T-cell (primary cell): ENCODE measurements at regions not wholly inside any gene's neighbourhood (a gene's known extent, or its start where the extent isn't known, plus 50 kb on each side); places are given as distances from the start of the nearest gene placed in this dataset.

Experiments
- ATAC-seq, 4 experiments: fragments of 200-7000 bp in 3 of 4; fragments of 150-1000 bp in 1 of 4; cut with Tn5 transposase; replicated peaks in 1 of 4; 1 replicate in 3 of 4; 2 replicates in 1 of 4; pipeline ENCODE4 v1.10.0; 2021; ENCODE audit warnings: moderate library complexity in 3 of 4, mild to moderate bottlenecking in 2 of 4, moderate number of reproducible peaks in 1 of 4
- CTCF ChIA-PET, 2 donors: fragments of 300-600 bp; sonication (Branson Sonifier 250); formaldehyde crosslinking; loops; one replicate each; lab custom pipeline; 2022; ENCODE audit warnings: antibody characterized with exemption in 2 of 2; lab: Charles Lee
- POLR2A ChIA-PET, 2 donors: fragments of 300-600 bp; sonication (Branson Sonifier 250); formaldehyde crosslinking; loops; one replicate each; lab custom pipeline; 2022; ENCODE audit warnings: antibody characterized with exemption in 2 of 2; lab: Charles Lee
- DNase-seq, 35 experiments: peaks; one replicate each; pipeline versions ENCODE4 v3.0.0 to v3.0.0-alpha.2; 2013 to 2023
- H3K27ac ChIP-seq: one replicate; pipeline ENCODE4 v1.5.1; 2013; ENCODE audit warnings: low read length
- H3K27me3 ChIP-seq, 2 experiments: replicated peaks in 1 of 2; 1 replicate in 1 of 2; 2 replicates in 1 of 2; pipeline versions ENCODE4 v1.6.1 to v1.7.0; 2013; ENCODE audit warnings: low read length in 1 of 2, mixed read lengths in 1 of 2; ENCODE audit not compliant: control insufficient read depth in 2 of 2, insufficient read depth in 2 of 2; ENCODE audit errors: extremely low read depth in 1 of 2
- H3K36me3 ChIP-seq, 2 donors: 1 replicate in 1 of 2; 2 replicates in 1 of 2; pipeline versions ENCODE4 v1.6.1 to v1.7.0; 2013; ENCODE audit warnings: low read length in 1 of 2; ENCODE audit not compliant: control insufficient read depth in 2 of 2, insufficient read depth in 1 of 2; ENCODE audit errors: extremely low read depth in 1 of 2
- H3K4me1 ChIP-seq, 2 experiments: 1 replicate in 1 of 2; 2 replicates in 1 of 2; pipeline versions ENCODE4 v1.6.1 to v1.7.0; 2013; ENCODE audit warnings: low read length in 2 of 2, mixed read lengths in 1 of 2; ENCODE audit not compliant: insufficient read depth in 2 of 2, control insufficient read depth in 1 of 2; ENCODE audit errors: extremely low read depth in 1 of 2
- H3K4me3 ChIP-seq, 2 donors: 1 replicate in 1 of 2; 2 replicates in 1 of 2; pipeline versions ENCODE4 v1.5.1 to v1.7.0; 2013; ENCODE audit warnings: mild to moderate bottlenecking in 2 of 2, low read length in 1 of 2, moderate library complexity in 1 of 2; ENCODE audit not compliant: control insufficient read depth in 1 of 2; ENCODE audit errors: extremely low read depth in 1 of 2
- H3K9me3 ChIP-seq: 2 replicates; pipeline ENCODE4 v1.7.0; 2013
- H3K27ac Mint-ChIP-seq, 2 donors: one replicate each; pipeline ENCODE4 v1.8.0; 2020 to 2021; ENCODE audit warnings: mild to moderate bottlenecking in 2 of 2, mixed read lengths in 2 of 2
- H3K27me3 Mint-ChIP-seq, 2 donors: one replicate each; pipeline ENCODE4 v1.8.0; 2021 to 2022; ENCODE audit warnings: mixed read lengths in 2 of 2
- H3K36me3 Mint-ChIP-seq: one replicate; pipeline ENCODE4 v1.8.0; 2021; ENCODE audit warnings: mixed read lengths
- H3K4me1 Mint-ChIP-seq, 3 donors: one replicate each; pipeline ENCODE4 v1.8.0; 2020 to 2022; ENCODE audit warnings: mixed read lengths in 3 of 3, mild to moderate bottlenecking in 1 of 3
- H3K4me3 Mint-ChIP-seq, 3 donors: one replicate each; pipeline ENCODE4 v1.8.0; 2020 to 2022; ENCODE audit warnings: mild to moderate bottlenecking in 3 of 3, mixed read lengths in 3 of 3, moderate library complexity in 3 of 3
- H3K9me3 Mint-ChIP-seq, 3 donors: one replicate each; pipeline ENCODE4 v1.8.0; 2020 to 2022; ENCODE audit warnings: mixed read lengths in 3 of 3
- WGBS: methylation state at CpG from one replicate; pipeline ENCODE4 v1.1.5; 2013; ENCODE audit warnings: missing lambda C conversion rate; ENCODE audit not compliant: insufficient coverage; 5-methylcytosine and 5-hydroxymethylcytosine counted together

DNA sequence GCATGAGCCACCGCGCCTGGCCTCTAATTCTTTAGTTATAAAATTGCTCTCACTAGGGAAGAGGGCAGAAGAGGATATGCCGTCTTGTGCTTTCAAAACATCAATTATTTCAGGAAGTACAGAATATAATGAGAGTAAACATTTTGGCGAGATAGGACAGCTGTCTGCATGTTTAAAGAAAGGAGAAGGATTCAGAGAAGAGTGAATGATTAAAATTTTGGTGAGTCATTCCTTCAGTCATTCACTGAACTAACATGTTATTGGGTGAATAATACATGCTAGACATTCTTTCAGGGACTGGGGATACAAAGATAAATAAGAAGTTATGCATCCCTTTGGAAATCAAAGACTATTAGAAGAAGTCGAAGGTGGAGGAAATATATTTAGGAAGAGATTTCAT, 590.3 kb upstream of the GOT2 start:
- H3K9me3 Mint-ChIP-seq, result peaks cover 4 to 10% (median 4%) of the 10 kb centered on the region in 3 donors
- no peaks in the 10 kb centered on the region for H3K27me3 Mint-ChIP-seq
- no peak overlapping the region for H3K27ac Mint-ChIP-seq
- no peak for DNase-seq
- ChIA-PET CTCF (no interaction called here), POLR2A (no interaction called here)
- Histone ChIP-seq H3K27ac (no peak overlapping the region), H3K4me3 (no peak overlapping the region), H3K36me3 (no peaks in the 10 kb centered on the region), H3K27me3 (no peaks in the 10 kb centered on the region), H3K4me1 (no peaks in the 10 kb centered on the region), H3K9me3 (no peaks in the 10 kb centered on the region)
- no peak for ATAC-seq
- H3K36me3 Mint-ChIP-seq, result no peaks in the 10 kb centered on the region
- no peaks in the 10 kb centered on the region for H3K4me1 Mint-ChIP-seq
- H3K4me3 Mint-ChIP-seq, result no peak overlapping the region
- WGBS, result 75% methylated on average over 3 of the region's 5 CpGs

DNA sequence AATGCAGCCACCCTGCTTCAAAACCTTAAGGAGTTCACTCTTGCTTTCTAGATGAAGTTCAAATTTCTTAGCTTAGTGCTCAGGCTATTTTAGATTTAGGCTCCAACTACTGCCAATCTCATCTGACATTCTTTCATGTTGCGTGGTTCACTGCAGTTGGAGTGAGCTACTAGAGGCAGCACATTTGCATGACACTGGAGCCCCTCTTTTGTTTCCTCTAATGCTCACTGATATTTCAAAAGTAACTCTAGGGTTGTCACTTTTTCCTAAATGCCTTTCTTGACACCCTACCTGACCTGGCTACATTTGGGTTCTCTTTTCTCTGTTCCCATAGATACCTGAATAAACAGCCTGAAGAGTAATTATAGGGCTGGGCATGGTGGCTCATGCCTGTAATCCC, 586.5 kb upstream of the GOT2 start:
- H3K27me3 Mint-ChIP-seq, result no peaks in the 10 kb centered on the region
- Histone ChIP-seq H3K4me1 (no peaks in the 10 kb centered on the region), H3K27me3 (no peaks in the 10 kb centered on the region), H3K27ac (no peak overlapping the region), H3K36me3 (no peaks in the 10 kb centered on the region), H3K4me3 (no peak overlapping the region), H3K9me3 (no peaks in the 10 kb centered on the region)
- no peaks in the 10 kb centered on the region for H3K4me1 Mint-ChIP-seq
- H3K4me3 Mint-ChIP-seq, result no peak overlapping the region
- ChIA-PET POLR2A (no interaction called here), CTCF (no interaction called here)
- no peak for DNase-seq
- H3K9me3 Mint-ChIP-seq, result peaks cover 0 to 15% (median 8%) of the 10 kb centered on the region in 3 donors
- no peak for ATAC-seq
- H3K27ac Mint-ChIP-seq, result no peak overlapping the region
- WGBS, result no CpG with 5 or more reads among the region's 1 CpG
- H3K36me3 Mint-ChIP-seq, result no peaks in the 10 kb centered on the region

DNA sequence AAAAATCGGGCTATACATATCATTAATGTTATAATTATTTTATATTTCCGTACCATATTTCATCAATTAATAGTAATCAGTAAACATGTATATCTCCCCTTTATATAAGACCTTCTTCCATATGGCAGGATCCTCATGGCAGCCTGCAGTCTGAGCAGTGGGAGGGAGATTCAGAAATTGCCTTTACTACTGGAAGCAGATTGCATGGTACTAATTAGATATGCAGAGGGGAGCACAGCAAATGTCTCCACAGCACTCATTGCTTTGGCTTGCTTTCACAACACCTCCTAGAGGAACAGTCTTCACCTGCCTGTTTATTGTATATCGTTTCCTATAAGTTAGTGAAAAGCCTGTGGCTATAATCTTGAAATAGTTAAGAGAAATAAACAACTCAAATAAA, 585.8 kb upstream of the GOT2 start:
- Histone ChIP-seq H3K27me3 (no peaks in the 10 kb centered on the region), H3K4me1 (no peaks in the 10 kb centered on the region), H3K36me3 (no peaks in the 10 kb centered on the region), H3K9me3 (no peaks in the 10 kb centered on the region), H3K27ac (no peak overlapping the region), H3K4me3 (no peak overlapping the region)
- no peaks in the 10 kb centered on the region for H3K27me3 Mint-ChIP-seq
- ATAC-seq, result no peak
- WGBS, result no CpG with 5 or more reads among the region's 3 CpGs
- CTCF ChIA-PET, result no interaction called here
- no peak overlapping the region for H3K27ac Mint-ChIP-seq
- H3K36me3 Mint-ChIP-seq, result no peaks in the 10 kb centered on the region
- POLR2A ChIA-PET, result no interaction called here
- no peak for DNase-seq
- no peaks in the 10 kb centered on the region for H3K4me1 Mint-ChIP-seq
- H3K4me3 Mint-ChIP-seq, result no peak overlapping the region
- H3K9me3 Mint-ChIP-seq, result peaks cover 0 to 20% (median 8%) of the 10 kb centered on the region in 3 donors

DNA sequence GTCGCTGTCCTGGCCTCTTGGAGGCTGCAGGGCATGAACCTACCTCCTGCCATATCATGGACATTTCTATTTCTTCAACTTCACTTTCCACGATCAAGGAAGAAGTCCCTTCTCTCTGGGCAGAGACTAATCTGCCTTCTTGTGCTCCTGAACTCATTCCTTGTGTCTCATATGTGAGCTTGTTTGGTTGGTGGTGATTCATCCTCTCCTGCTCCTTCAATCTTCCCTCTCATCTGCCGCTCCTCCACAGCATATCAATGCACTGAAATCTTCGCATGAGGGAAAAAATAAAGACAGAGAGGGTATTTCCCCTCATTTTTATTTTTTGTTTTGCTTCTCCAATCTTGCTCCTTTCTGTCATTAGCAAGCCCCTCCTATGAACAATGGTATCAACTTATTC, 571.7 kb upstream of the GOT2 start:
- ATAC-seq, result no peak
- H3K4me3 ChIP-seq, result no peak overlapping the region
- H3K4me1 Mint-ChIP-seq, result no peaks in the 10 kb centered on the region
- DNase-seq, result no peak
- H3K27ac ChIP-seq, result no peak overlapping the region
- no peaks in the 10 kb centered on the region for H3K36me3 Mint-ChIP-seq
- H3K27me3 Mint-ChIP-seq, result no peaks in the 10 kb centered on the region
- no peaks in the 10 kb centered on the region for H3K4me1 ChIP-seq
- no peak overlapping the region for H3K27ac Mint-ChIP-seq
- no peaks in the 10 kb centered on the region for H3K36me3 ChIP-seq
- peaks cover 0 to 3% (median 3%) of the 10 kb centered on the region in 3 donors for H3K9me3 Mint-ChIP-seq
- H3K4me3 Mint-ChIP-seq, result no peak overlapping the region
- ChIA-PET CTCF (no interaction called here), POLR2A (no interaction called here)
- no peaks in the 10 kb centered on the region for H3K27me3 ChIP-seq
- 80% methylated on average over 1 of the region's 4 CpGs for WGBS
- H3K9me3 ChIP-seq, result no peaks in the 10 kb centered on the region

GRCh38 chr16:59296888-59297287, 562.8 kb upstream of the GOT2 start:
- WGBS, result 73% methylated on average over 4 of the region's 5 CpGs
- Mint-ChIP-seq H3K4me1 (no peaks in the 10 kb centered on the region), H3K4me3 (no peak overlapping the region), H3K36me3 (no peaks in the 10 kb centered on the region), H3K27ac (no peak overlapping the region), H3K9me3 (peaks cover 0 to 18% (median 2%) of the 10 kb centered on the region in 3 donors), H3K27me3 (no peaks in the 10 kb centered on the region)
- Histone ChIP-seq H3K4me3 (no peak overlapping the region), H3K27me3 (no peaks in the 10 kb centered on the region), H3K36me3 (no peaks in the 10 kb centered on the region), H3K9me3 (no peaks in the 10 kb centered on the region), H3K4me1 (no peaks in the 10 kb centered on the region), H3K27ac (no peak overlapping the region)
- ATAC-seq (no peak), DNase-seq (no peak)
- POLR2A ChIA-PET, result no interaction called here
- CTCF ChIA-PET, result no interaction called here

GRCh38 chr16:59295993-59296736, 562.0 kb upstream of the GOT2 start:
- ATAC-seq (no peak), DNase-seq (no peak)
- no peaks in the 10 kb centered on the region for H3K36me3 Mint-ChIP-seq

DNA sequence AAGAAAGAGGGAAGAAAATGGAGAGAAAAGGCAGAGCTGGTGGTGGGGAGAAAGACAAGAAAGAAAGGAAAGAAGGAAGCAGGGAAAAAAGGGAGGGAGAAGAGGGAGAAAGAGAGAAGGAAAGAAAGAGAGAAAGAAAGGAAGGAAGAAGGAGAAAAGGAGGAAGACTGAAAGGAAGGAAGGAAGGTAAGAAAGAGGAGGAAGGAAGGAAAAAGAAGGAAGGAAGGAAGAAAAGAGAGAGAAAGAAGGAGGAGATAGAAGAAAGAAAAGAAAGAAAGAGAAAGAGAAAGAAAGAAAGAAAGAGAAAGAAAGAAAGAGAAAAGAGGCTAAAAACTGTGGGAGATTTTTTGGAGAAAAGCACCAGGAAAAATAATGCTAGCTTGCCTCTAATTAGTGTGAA, 561.4 kb upstream of the GOT2 start:
- no peaks in the 10 kb centered on the region for H3K4me1 ChIP-seq
- no peak overlapping the region for H3K4me3 ChIP-seq
- H3K9me3 ChIP-seq, result no peaks in the 10 kb centered on the region
- Mint-ChIP-seq H3K4me3 (no peak overlapping the region), H3K4me1 (no peaks in the 10 kb centered on the region), H3K27ac (no peak overlapping the region), H3K9me3 (peaks cover 0 to 23% (median 2%) of the 10 kb centered on the region in 3 donors), H3K27me3 (no peaks in the 10 kb centered on the region), H3K36me3 (no peaks in the 10 kb centered on the region)
- no peaks in the 10 kb centered on the region for H3K27me3 ChIP-seq
- no peaks in the 10 kb centered on the region for H3K36me3 ChIP-seq
- CTCF ChIA-PET, result no interaction called here
- ATAC-seq, result no peak
- DNase-seq, result no peak
- no peak overlapping the region for H3K27ac ChIP-seq
- POLR2A ChIA-PET, result no interaction called here

More at GRCh38 chr16:59295993-59296736, 562.0 kb upstream of the GOT2 start:
- Histone ChIP-seq H3K4me1 (no peaks in the 10 kb centered on the region), H3K27me3 (no peaks in the 10 kb centered on the region), H3K36me3 (no peaks in the 10 kb centered on the region), H3K9me3 (no peaks in the 10 kb centered on the region), H3K27ac (no peak overlapping the region), H3K4me3 (no peak overlapping the region)
- ChIA-PET CTCF (no interaction called here), POLR2A (no interaction called here)
- Mint-ChIP-seq H3K27ac (no peak overlapping the region), H3K4me1 (no peaks in the 10 kb centered on the region), H3K9me3 (peaks cover 0 to 23% (median 2%) of the 10 kb centered on the region in 3 donors), H3K27me3 (no peaks in the 10 kb centered on the region), H3K4me3 (no peak overlapping the region)
- 67% methylated on average over 2 of the region's 5 CpGs for WGBS
